ENCODE measurements at regions not wholly inside any gene's neighbourhood (a gene's known extent, or its start where the extent isn't known, plus 50 kb on each side); places are given as distances from the start of the nearest gene placed in this dataset.

GRCh38 chr2:160680974-160681373 is 187.4 kb upstream of the RBMS1 start:
- H3K27ac ChIP-seq, result no peak overlapping the region
- no peak for TF ChIP-seq CTCF (conservative IDR thresholded peaks at IDR 0.05)
- no peak for TF ChIP-seq ZFX (IDR thresholded peaks at IDR 0.05)

DNA sequence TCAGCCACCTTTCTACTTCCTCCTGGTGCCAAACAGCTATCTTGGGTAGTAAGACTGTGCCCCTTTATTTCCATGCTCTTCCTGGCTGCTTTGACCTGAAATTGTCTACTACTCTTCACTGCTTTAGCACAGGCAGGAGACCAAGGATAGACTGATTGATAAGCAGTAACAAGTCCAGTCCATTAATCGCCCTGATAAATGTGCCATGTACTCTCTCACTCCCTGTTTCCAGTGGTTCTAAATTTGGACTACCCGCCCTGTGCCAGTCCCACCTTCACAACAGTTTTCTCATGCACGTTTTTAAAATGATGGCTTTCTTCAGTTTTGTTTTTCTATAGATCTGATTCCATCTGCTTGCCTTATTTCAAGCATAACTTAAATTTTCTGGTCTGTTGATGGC is 189.6 kb upstream of the RBMS1 start:
- TF ChIP-seq ZFX (IDR thresholded peaks at IDR 0.05) (no peak), CTCF (conservative IDR thresholded peaks at IDR 0.05) (no peak)
- no peak overlapping the region for H3K27ac ChIP-seq

DNA sequence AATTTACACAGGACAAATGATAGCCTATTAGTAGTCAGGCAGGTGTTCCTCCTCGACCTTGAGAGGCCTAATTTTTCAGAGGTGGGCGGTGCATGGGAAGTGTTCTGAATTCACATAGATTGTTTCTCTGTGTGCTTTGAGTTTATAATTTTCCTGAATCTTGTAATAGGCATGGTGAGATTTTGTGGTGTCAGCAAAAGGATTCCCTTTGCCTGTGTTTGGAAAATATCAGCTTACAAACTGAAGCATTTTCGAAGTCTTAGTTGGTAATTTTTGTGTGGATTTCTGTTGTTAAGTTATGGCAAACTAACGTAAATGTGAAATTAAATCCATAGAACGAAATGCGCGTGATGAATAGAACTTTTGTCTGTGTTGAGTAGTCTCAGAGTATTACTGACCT is 194.0 kb upstream of the RBMS1 start:
- TF ChIP-seq ZFX (IDR thresholded peaks at IDR 0.05) (no peak), CTCF (conservative IDR thresholded peaks at IDR 0.05) (no peak)
- H3K27ac ChIP-seq, result no peak overlapping the region

- no peak for TF ChIP-seq ZFX (IDR thresholded peaks at IDR 0.05)
- TF ChIP-seq CTCF (conservative IDR thresholded peaks at IDR 0.05), result no peak
- no peak overlapping the region for H3K27ac ChIP-seq
Measured at GRCh38 chr2:160689441-160689840, 195.8 kb upstream of the RBMS1 start.

DNA sequence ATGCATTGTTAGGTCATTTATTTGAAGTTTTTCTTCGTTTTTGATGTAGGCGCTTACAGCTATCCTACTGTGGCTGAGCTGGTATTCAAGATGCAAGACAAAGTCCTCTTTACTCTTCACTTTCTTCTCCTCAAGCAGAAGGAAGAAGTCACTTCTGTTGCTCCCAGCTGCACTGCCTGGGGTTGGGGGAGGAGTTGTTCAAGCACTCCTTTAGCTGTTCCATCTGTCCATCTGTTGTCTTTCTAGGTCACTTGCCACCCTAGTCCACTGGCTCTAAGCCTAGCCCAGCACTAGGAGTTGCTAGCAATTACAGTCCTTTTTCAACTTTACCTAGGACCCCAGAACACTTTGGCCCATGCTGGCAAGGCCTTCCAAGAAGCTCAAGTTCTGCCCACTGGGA is 200.6 kb upstream of the RBMS1 start:
- no peak for TF ChIP-seq CTCF (conservative IDR thresholded peaks at IDR 0.05)
- no peak for TF ChIP-seq ZFX (IDR thresholded peaks at IDR 0.05)

GRCh38 chr2:160694631-160695030 is 201.0 kb upstream of the RBMS1 start:
- no peak overlapping the region for H3K27ac ChIP-seq

More for the DNA sequence above, 200.6 kb upstream of the RBMS1 start:
- no peak overlapping the region for H3K27ac ChIP-seq

DNA sequence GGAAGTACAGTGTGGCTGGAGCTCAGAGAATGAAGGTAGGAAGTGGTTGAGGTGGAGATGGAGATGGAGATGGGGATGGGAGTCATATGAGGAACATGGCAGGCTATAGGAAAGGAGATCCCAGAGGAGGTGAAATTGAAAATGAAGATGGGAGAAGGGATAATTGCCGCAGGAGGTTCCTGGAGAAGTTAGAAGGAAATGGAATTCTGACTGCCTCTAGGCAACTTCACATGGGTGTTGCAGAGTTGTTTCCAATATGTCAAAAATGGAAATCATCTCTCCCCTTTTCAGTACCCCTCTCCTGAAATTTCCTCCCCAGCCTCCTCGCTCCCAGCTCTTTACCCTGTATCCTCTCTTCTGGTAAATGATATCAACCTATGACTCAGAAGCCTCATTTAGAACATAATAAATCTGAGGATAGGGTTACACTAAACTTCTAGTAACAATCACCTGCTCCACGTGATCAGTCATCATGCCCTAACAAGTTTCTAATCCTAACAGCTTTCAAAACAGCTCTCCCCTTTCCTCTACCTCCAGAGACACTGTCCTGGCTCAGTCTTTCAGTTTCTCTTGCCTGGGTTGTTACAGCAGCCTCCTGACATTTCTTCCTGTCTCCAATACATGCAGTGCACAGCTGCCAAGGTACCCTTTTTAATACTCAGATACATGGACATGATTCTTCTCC is 201.9 kb upstream of the RBMS1 start:
- no peak for TF ChIP-seq CTCF (conservative IDR thresholded peaks at IDR 0.05)
- TF ChIP-seq ZFX (IDR thresholded peaks at IDR 0.05), result no peak
- no peak overlapping the region for H3K27ac ChIP-seq

More at GRCh38 chr2:160694631-160695030, 201.0 kb upstream of the RBMS1 start:
- no peak for TF ChIP-seq CTCF (conservative IDR thresholded peaks at IDR 0.05)
- TF ChIP-seq ZFX (IDR thresholded peaks at IDR 0.05), result no peak

Measured in C4-2B (cell line).